HepG2 (cell line): ENCODE measurements at regions not wholly inside any gene's neighbourhood (a gene's known extent, or its start where the extent isn't known, plus 50 kb on each side); places are given as distances from the start of the nearest gene placed in this dataset.

ENCODE experiments used
- CEBPB ChIP-seq: IDR thresholded peaks from 2 replicates; pipeline ENCODE4 v1.6.1; 2011; ENCODE audit warnings: low read depth, low read length, improper control_type of control experiment, borderline replicate concordance
- CTCF ChIP-seq: sonication (generic); formaldehyde crosslinking; IDR thresholded peaks from 2 replicates; pipeline ENCODE4 v1.5.0; 2020; ENCODE audit warnings: mild to moderate bottlenecking, missing genetic modification reagents, moderate library complexity
- EED ChIP-seq: sonication (generic); formaldehyde crosslinking; IDR thresholded peaks from 2 replicates; pipeline ENCODE4 v1.5.0; 2020; ENCODE audit warnings: mild to moderate bottlenecking, missing genetic modification reagents
- HMGXB4 ChIP-seq, 2 experiments: sonication (generic) in 1 of 2; formaldehyde crosslinking in 1 of 2; IDR thresholded peaks; 2 replicates each; pipeline versions ENCODE4 v1.4.0 to v1.6.1; 2018 to 2020; ENCODE audit warnings: missing genetic modification reagents in 2 of 2, borderline replicate concordance in 1 of 2, low read depth in 1 of 2, mild to moderate bottlenecking in 1 of 2, missing biosample characterization in 1 of 2
- HNRNPK ChIP-seq: fragments of 200-400 bp; formaldehyde crosslinking; IDR thresholded peaks from 2 replicates; pipeline ENCODE4 v1.6.1; 2018; ENCODE audit warnings: low read length, low read depth, moderate library complexity, mild to moderate bottlenecking; ENCODE audit not compliant: poor library complexity, severe bottlenecking
- PHB2 ChIP-seq: fragments of 450-650 bp; IDR thresholded peaks from 2 replicates; pipeline ENCODE4 v1.6.1; 2018; ENCODE audit not compliant: partially characterized antibody
- POLR2A ChIP-seq, 2 experiments: IDR thresholded peaks; 2 replicates each; pipeline ENCODE4 v1.6.1; 2011; ENCODE audit warnings: low read depth in 2 of 2, low read length in 2 of 2, mild to moderate bottlenecking in 1 of 2, moderate library complexity in 1 of 2; ENCODE audit not compliant: insufficient read depth in 1 of 2
- POLR2AphosphoS5 ChIP-seq: IDR thresholded peaks from 2 replicates; pipeline ENCODE4 v1.6.1; 2012; ENCODE audit warnings: low read depth, low read length
- STAT6 ChIP-seq: sonication (generic); formaldehyde crosslinking; IDR thresholded peaks from 2 replicates; pipeline ENCODE4 v1.4.0; 2020; ENCODE audit warnings: missing genetic modification reagents, mild to moderate bottlenecking, borderline replicate concordance
- ZBTB49 ChIP-seq: sonication (generic); formaldehyde crosslinking; IDR thresholded peaks from 2 replicates; pipeline ENCODE4 v1.4.0; 2020; ENCODE audit warnings: missing genetic modification reagents, borderline replicate concordance
- ZNF264 ChIP-seq: sonication (generic); formaldehyde crosslinking; IDR thresholded peaks from 2 replicates; pipeline ENCODE4 v1.4.0; 2020; ENCODE audit warnings: missing genetic modification reagents

- TF ChIP-seq ZNF264 (no peak), PHB2 (no peak), POLR2AphosphoS5 (no peak), POLR2A (IDR thresholded peaks at IDR 0.05; ENCODE audit: insufficient read depth in 1 of 2, low read depth in 2 of 2, low read length in 2 of 2) (no peak), CEBPB (no peak), CTCF (no peak), HNRNPK (no peak), ZBTB49 (CRISPR knock-in tag) (no peak), EED (CRISPR knock-in tag) (no peak), HMGXB4 (CRISPR knock-in tag; IDR thresholded peaks at IDR 0.05; ENCODE audit: borderline replicate concordance in 1 of 2, low read depth in 1 of 2) (no peak), STAT6 (CRISPR knock-in tag) (no peak)
These were observed 139.2 kb upstream of the SASH1 start for GRCh38 chr6:148203281-148203925.
